ENCODE measurements at regions not wholly inside any gene's neighbourhood (a gene's known extent, or its start where the extent isn't known, plus 50 kb on each side); places are given as distances from the start of the nearest gene placed in this dataset.
"Not testable (repeated sequence)": the region's sequence is repeated elsewhere in the genome, so short reads cannot be mapped to it uniquely, and the experiment has no call there.

DNA sequence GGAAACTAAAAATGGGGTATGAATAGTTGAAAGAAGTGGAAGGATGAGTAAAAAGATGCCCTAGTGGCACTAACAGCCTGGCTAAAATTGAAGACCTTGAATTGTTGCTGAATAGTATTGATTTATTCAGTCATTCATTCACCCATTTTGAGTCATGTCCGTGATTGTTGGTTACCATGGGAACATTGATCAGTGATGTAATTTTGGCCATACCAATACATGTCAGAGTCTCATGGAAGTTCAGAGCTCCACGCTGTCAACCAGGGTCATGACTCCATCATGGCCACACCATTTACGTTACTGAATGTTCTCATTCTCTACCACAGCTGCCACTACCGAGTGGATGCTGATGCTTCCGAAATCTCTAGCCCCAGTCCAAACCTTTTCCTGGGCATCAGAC lies 62.5 kb upstream of the FOXE1 start:
- TF ChIP-seq, protein P1, sequence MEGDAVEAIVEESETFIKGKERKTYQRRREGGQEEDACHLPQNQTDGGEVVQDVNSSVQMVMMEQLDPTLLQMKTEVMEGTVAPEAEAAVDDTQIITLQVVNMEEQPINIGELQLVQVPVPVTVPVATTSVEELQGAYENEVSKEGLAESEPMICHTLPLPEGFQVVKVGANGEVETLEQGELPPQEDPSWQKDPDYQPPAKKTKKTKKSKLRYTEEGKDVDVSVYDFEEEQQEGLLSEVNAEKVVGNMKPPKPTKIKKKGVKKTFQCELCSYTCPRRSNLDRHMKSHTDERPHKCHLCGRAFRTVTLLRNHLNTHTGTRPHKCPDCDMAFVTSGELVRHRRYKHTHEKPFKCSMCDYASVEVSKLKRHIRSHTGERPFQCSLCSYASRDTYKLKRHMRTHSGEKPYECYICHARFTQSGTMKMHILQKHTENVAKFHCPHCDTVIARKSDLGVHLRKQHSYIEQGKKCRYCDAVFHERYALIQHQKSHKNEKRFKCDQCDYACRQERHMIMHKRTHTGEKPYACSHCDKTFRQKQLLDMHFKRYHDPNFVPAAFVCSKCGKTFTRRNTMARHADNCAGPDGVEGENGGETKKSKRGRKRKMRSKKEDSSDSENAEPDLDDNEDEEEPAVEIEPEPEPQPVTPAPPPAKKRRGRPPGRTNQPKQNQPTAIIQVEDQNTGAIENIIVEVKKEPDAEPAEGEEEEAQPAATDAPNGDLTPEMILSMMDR (IDR thresholded peaks at IDR 0.05; ENCODE audit: insufficient read depth, low read depth, low read length): no peak
- Histone ChIP-seq H3K4me3 (ENCODE audit: low read depth, low read length) (no peak overlapping the region), H3K36me3 (ENCODE audit: control insufficient read depth, insufficient read depth, low read length) (no peaks in the 10 kb centered on the region), H3K27me3 (ENCODE audit: control insufficient read depth, insufficient read depth, low read length) (peaks cover 3% of the 10 kb centered on the region; the same call in 1 of the 2 replicates)
- ChIA-PET CTCF (no interaction called here), POLR2A (no interaction called here)
- no peak for DNase-seq (ENCODE audit: low read depth)

DNA sequence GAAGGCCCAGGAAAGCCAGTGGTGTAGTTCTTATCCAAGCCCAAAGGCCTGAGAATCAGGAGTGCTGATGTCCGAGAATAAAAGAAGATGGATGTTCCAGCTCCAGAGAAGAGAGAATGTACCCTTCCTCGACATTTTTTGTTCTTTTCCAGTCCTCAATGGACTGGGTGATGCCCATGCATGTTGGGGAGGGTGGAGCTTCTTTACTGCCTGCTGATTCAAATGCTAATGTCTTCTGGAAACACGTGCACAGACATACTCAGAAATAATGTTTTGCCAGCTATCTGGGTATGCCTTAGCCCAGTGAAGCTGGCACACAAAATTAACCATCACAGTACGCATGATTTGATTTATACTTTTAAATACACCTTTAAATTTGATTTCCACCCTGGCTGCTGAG lies 61.5 kb upstream of the FOXE1 start:
- CTCF ChIA-PET: no interaction called here
- DNase-seq (ENCODE audit: low read depth): no peak
- TF ChIP-seq, protein P1 (IDR thresholded peaks at IDR 0.05; ENCODE audit: insufficient read depth, low read depth, low read length): no peak

DNA sequence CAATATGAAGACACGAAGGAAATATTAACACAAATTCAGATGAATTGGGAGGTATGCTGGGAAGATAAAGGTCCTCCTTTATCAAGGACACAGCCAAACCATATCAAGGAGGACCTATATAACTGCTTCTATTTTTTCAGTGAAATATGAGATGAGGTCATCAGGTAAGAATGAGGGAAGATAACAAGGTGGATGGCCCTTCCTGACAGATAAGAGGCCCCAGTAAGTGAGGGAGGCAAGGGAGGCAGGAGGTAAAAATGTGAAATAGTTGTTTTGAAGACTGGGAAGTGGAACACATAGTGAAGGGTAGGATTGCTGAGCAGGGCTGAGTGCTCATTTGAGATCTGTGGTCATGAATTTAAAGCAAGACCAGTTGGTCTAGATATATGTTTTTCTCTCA lies 60.0 kb upstream of the FOXE1 start:
- ChIA-PET POLR2A (no interaction called here), CTCF (interaction anchor here (0.8 kb wide), 1 partner anchor 12 kb away, joined by 3 read pairs; no protein-coding TSS in a partner anchor)
- no peak for DNase-seq (ENCODE audit: low read depth)
- no peak overlapping the region for H3K4me3 ChIP-seq (ENCODE audit: low read depth, low read length)
- peaks cover 3% of the 10 kb centered on the region; the same call in 1 of the 2 replicates for H3K27me3 ChIP-seq (ENCODE audit: control insufficient read depth, insufficient read depth, low read length)
- no peaks in the 10 kb centered on the region for H3K36me3 ChIP-seq (ENCODE audit: control insufficient read depth, insufficient read depth, low read length)
- TF ChIP-seq, protein P1 (IDR thresholded peaks at IDR 0.05; ENCODE audit: insufficient read depth, low read depth, low read length): no peak

More for the DNA sequence above, 61.5 kb upstream of the FOXE1 start:
- Histone ChIP-seq H3K36me3 (ENCODE audit: control insufficient read depth, insufficient read depth, low read length) (no peaks in the 10 kb centered on the region), H3K27me3 (ENCODE audit: control insufficient read depth, insufficient read depth, low read length) (peaks cover 3% of the 10 kb centered on the region; the same call in 1 of the 2 replicates), H3K4me3 (ENCODE audit: low read depth, low read length) (no peak overlapping the region)
- POLR2A ChIA-PET: no interaction called here

DNA sequence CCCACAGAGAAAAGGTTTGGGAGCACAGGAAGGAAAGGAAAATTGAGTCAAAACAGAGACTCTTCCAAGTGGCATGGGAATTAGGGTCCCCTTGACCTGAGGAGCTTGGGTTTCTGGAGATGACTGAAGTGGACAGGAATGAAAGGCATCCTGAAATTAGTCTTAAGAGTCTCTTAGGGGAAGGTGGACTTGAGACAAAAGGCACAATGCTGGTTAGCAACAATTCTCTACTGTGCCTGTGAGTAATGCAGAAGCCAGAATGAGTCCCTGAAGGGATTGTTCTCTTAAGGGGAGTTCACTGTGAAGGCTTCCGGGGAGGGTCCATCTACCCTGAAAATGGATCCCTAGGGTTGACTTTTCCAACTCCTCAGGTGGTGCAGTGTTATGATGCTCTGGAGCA lies 58.4 kb upstream of the FOXE1 start:
- TF ChIP-seq, protein P1 (IDR thresholded peaks at IDR 0.05; ENCODE audit: insufficient read depth, low read depth, low read length): no peak
- CTCF ChIA-PET: interaction anchor here (1.2 kb wide), 1 partner anchor 8 kb away, joined by 3 read pairs; no protein-coding TSS in a partner anchor
- no peak for DNase-seq (ENCODE audit: low read depth)

GRCh38 chr9:97796176-97796575 lies 56.9 kb upstream of the FOXE1 start:
- POLR2A ChIA-PET, CTCF ChIA-PET: not testable (repeated sequence)

More for the DNA sequence above, 58.4 kb upstream of the FOXE1 start:
- POLR2A ChIA-PET: no interaction called here
- H3K4me3 ChIP-seq (ENCODE audit: low read depth, low read length): no peak overlapping the region
- no peaks in the 10 kb centered on the region for H3K36me3 ChIP-seq (ENCODE audit: control insufficient read depth, insufficient read depth, low read length)
- peaks cover 3% of the 10 kb centered on the region; the same call in 1 of the 2 replicates for H3K27me3 ChIP-seq (ENCODE audit: control insufficient read depth, insufficient read depth, low read length)

DNA sequence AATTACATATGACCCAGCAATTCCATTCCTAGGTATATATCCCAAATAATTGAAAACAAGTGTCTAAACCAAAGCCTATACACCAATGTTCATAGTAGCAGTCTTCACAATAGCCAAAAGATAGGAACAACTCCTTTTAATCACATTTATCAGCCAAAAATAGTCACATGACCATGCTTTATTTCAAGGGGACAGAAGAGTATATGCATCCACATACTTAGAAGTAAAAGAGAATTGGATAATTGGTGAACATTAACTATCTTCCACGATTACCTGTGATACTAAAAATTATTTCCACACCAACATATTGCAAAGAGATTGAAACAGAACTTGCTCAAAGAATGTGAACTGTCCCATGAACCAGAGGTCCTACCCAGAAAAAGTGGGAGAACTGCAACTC lies 51.8 kb upstream of the FOXE1 start:
- Histone ChIP-seq H3K4me3 (ENCODE audit: low read depth, low read length) (no peak overlapping the region), H3K27me3 (ENCODE audit: control insufficient read depth, insufficient read depth, low read length) (peaks cover 2% of the 10 kb centered on the region), H3K36me3 (ENCODE audit: control insufficient read depth, insufficient read depth, low read length) (no peaks in the 10 kb centered on the region)
- POLR2A ChIA-PET: no interaction called here
- no peak for DNase-seq (ENCODE audit: low read depth)
- CTCF ChIA-PET: no interaction called here
- TF ChIP-seq, protein P1 (IDR thresholded peaks at IDR 0.05; ENCODE audit: insufficient read depth, low read depth, low read length): no peak

More at GRCh38 chr9:97796176-97796575, 56.9 kb upstream of the FOXE1 start:
- DNase-seq (ENCODE audit: low read depth); H3K27me3 ChIP-seq (ENCODE audit: control insufficient read depth, insufficient read depth, low read length); H3K36me3 ChIP-seq (ENCODE audit: control insufficient read depth, insufficient read depth, low read length); H3K4me3 ChIP-seq (ENCODE audit: low read depth, low read length): not testable (repeated sequence)

Measured in BJ (cell line).